ENCODE measurements at regions not wholly inside any gene's neighbourhood (a gene's known extent, or its start where the extent isn't known, plus 50 kb on each side); places are given as distances from the start of the nearest gene placed in this dataset.

DNA sequence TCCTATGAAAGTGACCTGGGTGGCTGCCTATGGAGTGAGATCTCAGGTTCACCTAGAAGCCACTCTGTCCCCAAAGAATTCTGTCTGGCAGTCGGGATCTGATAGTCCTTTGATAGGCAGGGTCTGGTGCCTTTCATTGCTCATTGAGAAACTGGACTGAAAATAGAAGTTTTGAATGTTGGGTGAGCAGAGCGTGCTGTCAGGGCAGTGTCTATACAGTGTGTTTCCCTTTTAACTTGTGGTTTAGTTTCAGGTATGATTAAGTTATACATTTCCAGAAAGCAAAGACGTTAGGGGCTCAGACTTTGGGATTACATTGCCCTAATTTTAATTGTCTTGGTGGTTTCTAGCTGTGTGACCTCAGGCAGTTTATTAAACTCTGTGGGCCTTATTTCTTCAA is 111.3 kb upstream of the PAX6 start:
- no peak overlapping the region for H3K4me3 ChIP-seq (ENCODE audit: low read length)
- no peaks in the 10 kb centered on the region for H4K20me1 ChIP-seq (ENCODE audit: insufficient read depth, low read length)
- no peak for TF ChIP-seq EZH2phosphoT487 (IDR thresholded peaks at IDR 0.05; ENCODE audit: low read depth)
- TF ChIP-seq, protein P1, sequence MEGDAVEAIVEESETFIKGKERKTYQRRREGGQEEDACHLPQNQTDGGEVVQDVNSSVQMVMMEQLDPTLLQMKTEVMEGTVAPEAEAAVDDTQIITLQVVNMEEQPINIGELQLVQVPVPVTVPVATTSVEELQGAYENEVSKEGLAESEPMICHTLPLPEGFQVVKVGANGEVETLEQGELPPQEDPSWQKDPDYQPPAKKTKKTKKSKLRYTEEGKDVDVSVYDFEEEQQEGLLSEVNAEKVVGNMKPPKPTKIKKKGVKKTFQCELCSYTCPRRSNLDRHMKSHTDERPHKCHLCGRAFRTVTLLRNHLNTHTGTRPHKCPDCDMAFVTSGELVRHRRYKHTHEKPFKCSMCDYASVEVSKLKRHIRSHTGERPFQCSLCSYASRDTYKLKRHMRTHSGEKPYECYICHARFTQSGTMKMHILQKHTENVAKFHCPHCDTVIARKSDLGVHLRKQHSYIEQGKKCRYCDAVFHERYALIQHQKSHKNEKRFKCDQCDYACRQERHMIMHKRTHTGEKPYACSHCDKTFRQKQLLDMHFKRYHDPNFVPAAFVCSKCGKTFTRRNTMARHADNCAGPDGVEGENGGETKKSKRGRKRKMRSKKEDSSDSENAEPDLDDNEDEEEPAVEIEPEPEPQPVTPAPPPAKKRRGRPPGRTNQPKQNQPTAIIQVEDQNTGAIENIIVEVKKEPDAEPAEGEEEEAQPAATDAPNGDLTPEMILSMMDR (IDR thresholded peaks at IDR 0.05; ENCODE audit: low read depth, low read length): no peak
- no peaks in the 10 kb centered on the region for H3K9me3 ChIP-seq (ENCODE audit: insufficient read depth, low read length)
- H3K4me1 ChIP-seq (ENCODE audit: low read length): no peaks in the 10 kb centered on the region
- 0 out of 2 replicates have a peak, but pooled peaks cover 10% of the 10 kb centered on the region for H3K27me3 ChIP-seq (ENCODE audit: low read depth, low read length)
- H3K27ac ChIP-seq (ENCODE audit: low read length): no peak overlapping the region
- H3K4me2 ChIP-seq (ENCODE audit: low read length): no peak overlapping the region
- no peaks in the 10 kb centered on the region for H3K36me3 ChIP-seq (replicated peaks; ENCODE audit: low read depth, low read length)
- H2AFZ ChIP-seq (ENCODE audit: low read depth, low read length): no peak overlapping the region
- no peak overlapping the region for H3K9ac ChIP-seq (ENCODE audit: low read length)
- no peaks in the 10 kb centered on the region for H3K79me2 ChIP-seq (ENCODE audit: low read length)

- no peak overlapping the region for H2AFZ ChIP-seq (ENCODE audit: low read depth, low read length)
- no peak overlapping the region for H3K4me3 ChIP-seq (ENCODE audit: low read length)
- no peak overlapping the region for H3K4me2 ChIP-seq (ENCODE audit: low read length)
- no peaks in the 10 kb centered on the region for H4K20me1 ChIP-seq (ENCODE audit: insufficient read depth, low read length)
- no peaks in the 10 kb centered on the region for H3K36me3 ChIP-seq (replicated peaks; ENCODE audit: low read depth, low read length)
- H3K4me1 ChIP-seq (ENCODE audit: low read length): no peaks in the 10 kb centered on the region
- no peak for TF ChIP-seq EZH2phosphoT487 (IDR thresholded peaks at IDR 0.05; ENCODE audit: low read depth)
- TF ChIP-seq, protein P1 (IDR thresholded peaks at IDR 0.05; ENCODE audit: low read depth, low read length): no peak
- H3K27ac ChIP-seq (ENCODE audit: low read length): no peak overlapping the region
- H3K79me2 ChIP-seq (ENCODE audit: low read length): no peaks in the 10 kb centered on the region
- H3K27me3 ChIP-seq (ENCODE audit: low read depth, low read length): 0 out of 2 replicates have a peak, but pooled peaks cover 7% of the 10 kb centered on the region
- no peak overlapping the region for H3K9ac ChIP-seq (ENCODE audit: low read length)
- H3K9me3 ChIP-seq (ENCODE audit: insufficient read depth, low read length): no peaks in the 10 kb centered on the region
Observed at GRCh38 chr11:31921081-31921480, 110.0 kb upstream of the PAX6 start.

DNA sequence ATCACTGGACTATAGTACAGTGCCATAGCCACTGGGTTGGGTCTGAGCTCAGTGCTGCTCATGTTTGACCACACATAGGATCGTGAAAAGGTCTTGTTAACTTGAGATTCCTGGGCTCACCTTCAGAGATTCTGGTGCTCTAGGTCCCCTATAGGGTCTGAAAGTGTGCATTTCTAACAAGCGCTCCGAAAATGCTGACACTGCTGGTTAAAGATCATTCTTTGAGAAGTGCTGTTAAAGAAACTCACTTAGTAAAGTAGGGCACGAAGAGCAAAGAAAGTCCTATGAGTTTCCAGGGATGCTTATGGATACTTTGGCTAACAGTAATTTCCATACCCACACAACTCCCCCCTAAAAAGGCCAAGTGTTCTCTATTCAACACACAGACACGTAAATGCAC is 108.1 kb upstream of the PAX6 start:
- no peaks in the 10 kb centered on the region for H3K79me2 ChIP-seq (ENCODE audit: low read length)
- H3K27me3 ChIP-seq (ENCODE audit: low read depth, low read length): 0 out of 2 replicates have a peak, but pooled peaks cover 5% of the 10 kb centered on the region
- no peaks in the 10 kb centered on the region for H3K9me3 ChIP-seq (ENCODE audit: insufficient read depth, low read length)
- H2AFZ ChIP-seq (ENCODE audit: low read depth, low read length): no peak overlapping the region
- no peaks in the 10 kb centered on the region for H3K4me1 ChIP-seq (ENCODE audit: low read length)
- no peaks in the 10 kb centered on the region for H4K20me1 ChIP-seq (ENCODE audit: insufficient read depth, low read length)
- H3K36me3 ChIP-seq (replicated peaks; ENCODE audit: low read depth, low read length): no peaks in the 10 kb centered on the region
- H3K27ac ChIP-seq (ENCODE audit: low read length): no peak overlapping the region
- H3K9ac ChIP-seq (ENCODE audit: low read length): no peak overlapping the region
- no peak overlapping the region for H3K4me2 ChIP-seq (ENCODE audit: low read length)
- no peak overlapping the region for H3K4me3 ChIP-seq (ENCODE audit: low read length)
- no peak for TF ChIP-seq EZH2phosphoT487 (IDR thresholded peaks at IDR 0.05; ENCODE audit: low read depth)
- TF ChIP-seq, protein P1 (IDR thresholded peaks at IDR 0.05; ENCODE audit: low read depth, low read length): no peak

DNA sequence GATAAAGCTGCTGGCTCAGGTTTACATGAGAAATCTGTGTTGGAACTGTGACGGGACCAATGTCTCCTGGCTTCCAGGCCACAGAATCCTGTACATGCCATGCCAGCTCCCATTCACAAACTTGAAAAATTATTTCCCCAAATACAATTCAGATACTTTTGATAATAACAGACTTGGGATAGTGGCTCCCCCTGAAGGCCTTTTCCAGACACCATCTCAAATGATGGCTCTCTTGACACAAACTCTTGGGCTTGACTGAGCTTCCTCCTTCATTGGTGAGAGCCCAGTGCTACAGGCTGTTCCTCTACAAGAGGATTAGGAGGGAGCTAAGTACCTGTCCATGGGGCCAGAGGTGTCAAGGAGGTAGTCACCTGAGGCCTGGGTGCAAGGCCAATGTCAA is 104.7 kb upstream of the PAX6 start:
- Histone ChIP-seq H3K4me2 (ENCODE audit: low read length) (no peak overlapping the region), H3K9me3 (ENCODE audit: insufficient read depth, low read length) (no peaks in the 10 kb centered on the region), H3K79me2 (ENCODE audit: low read length) (no peaks in the 10 kb centered on the region), H3K27ac (ENCODE audit: low read length) (no peak overlapping the region), H3K27me3 (ENCODE audit: low read depth, low read length) (no peaks in the 10 kb centered on the region; the same call in 1 of the 2 replicates), H3K4me1 (ENCODE audit: low read length) (no peaks in the 10 kb centered on the region), H4K20me1 (ENCODE audit: insufficient read depth, low read length) (no peaks in the 10 kb centered on the region), H3K36me3 (replicated peaks; ENCODE audit: low read depth, low read length) (no peaks in the 10 kb centered on the region), H3K4me3 (ENCODE audit: low read length) (no peak overlapping the region), H2AFZ (ENCODE audit: low read depth, low read length) (no peak overlapping the region), H3K9ac (ENCODE audit: low read length) (no peak overlapping the region)
- TF ChIP-seq EZH2phosphoT487 (IDR thresholded peaks at IDR 0.05; ENCODE audit: low read depth): no peak
